Small intestine (tissue), 7 donors: ENCODE measurements at regions not wholly inside any gene's neighbourhood (a gene's known extent, or its start where the extent isn't known, plus 50 kb on each side); places are given as distances from the start of the nearest gene placed in this dataset.
A peak's percentile ranks its signal among the peaks of the same experiment; 100 is the strongest.

Source experiments
- DNase-seq, 2 donors: peaks; one replicate each; pipeline versions ENCODE4 v3.0.0 to v3.0.0-alpha.2; 2013
- FAIRE-seq: peaks from 2 replicates; lab custom pipeline; 2012; peaks lifted over from hg19 to GRCh38; lab: Jason Lieb, UNC
- H3K27ac ChIP-seq, 3 donors: one replicate each; pipeline ENCODE4 v1.5.1; 2013; ENCODE audit warnings: low read length in 2 of 3, mild to moderate bottlenecking in 2 of 3, control low read depth in 1 of 3, inconsistent platforms in 1 of 3, low read depth in 1 of 3, moderate library complexity in 1 of 3
- H3K27me3 ChIP-seq, 3 donors: one replicate each; pipeline ENCODE4 v1.6.1; 2013; ENCODE audit warnings: low read length in 3 of 3, inconsistent platforms in 1 of 3; ENCODE audit not compliant: control insufficient read depth in 3 of 3, insufficient read depth in 3 of 3
- H3K36me3 ChIP-seq, 3 donors: one replicate each; pipeline ENCODE4 v1.6.1; 2013; ENCODE audit warnings: low read length in 3 of 3, inconsistent platforms in 1 of 3, low read depth in 1 of 3, mild to moderate bottlenecking in 1 of 3, moderate library complexity in 1 of 3; ENCODE audit not compliant: control insufficient read depth in 3 of 3, insufficient read depth in 2 of 3
- H3K4me1 ChIP-seq, 3 donors: one replicate each; pipeline ENCODE4 v1.6.1; 2013; ENCODE audit warnings: low read length in 2 of 3, inconsistent platforms in 1 of 3, low read depth in 1 of 3, mild to moderate bottlenecking in 1 of 3, moderate library complexity in 1 of 3; ENCODE audit not compliant: control insufficient read depth in 3 of 3, insufficient read depth in 2 of 3
- H3K4me3 ChIP-seq, 3 donors: one replicate each; pipeline ENCODE4 v1.5.1; 2013; ENCODE audit warnings: low read length in 3 of 3, control low read depth in 1 of 3, inconsistent platforms in 1 of 3, low read depth in 1 of 3, mild to moderate bottlenecking in 1 of 3, moderate library complexity in 1 of 3
- H3K9me3 ChIP-seq, 2 donors: one replicate each; pipeline ENCODE4 v1.6.1; 2013; ENCODE audit warnings: low read depth in 1 of 2, low read length in 1 of 2; ENCODE audit not compliant: control insufficient read depth in 2 of 2, insufficient read depth in 1 of 2
- WGBS, 3 donors: extraction: QIAGEN DNeasy Blood & Tissue Kit; methylation state at CpG; one replicate each; pipeline ENCODE4 v1.1.7; 2013; 5-methylcytosine and 5-hydroxymethylcytosine counted together
- donor health status: healthy with polysubstance abuse.
- donor health status: control.
- donor health status: control.
- donor health status: Bipolar disorder and iron deficiency.
- donor health status: healthy.

GRCh38 chr1:168795681-168796080, 66.7 kb upstream of the DPT start:
- 94 to 99% (median 95%) methylated on average over 3 of the region's 3 CpGs for WGBS, 3 donors
- DNase-seq (no peak), FAIRE-seq (no peak)
- no peak overlapping the region for H3K27ac ChIP-seq
- H3K9me3 ChIP-seq = no peaks in the 10 kb centered on the region
- H3K27me3 ChIP-seq = no peaks in the 10 kb centered on the region
- peaks cover 0 to 10% (median 3%) of the 10 kb centered on the region in 3 donors for H3K4me1 ChIP-seq
- no peak overlapping the region for H3K4me3 ChIP-seq
- H3K36me3 ChIP-seq = no peaks in the 10 kb centered on the region

- no peak overlapping the region for H3K4me3 ChIP-seq
- FAIRE-seq (peak; percentile 87), DNase-seq (peak; percentile 62 to 91)
- 17 to 65% (median 33%) methylated on average over 2 of the region's 2 CpGs for WGBS, 3 donors
- H3K27me3 ChIP-seq = no peaks in the 10 kb centered on the region
- peak overlapping the region; percentile 73 to 78 (median 77) for H3K27ac ChIP-seq
- no peaks in the 10 kb centered on the region for H3K36me3 ChIP-seq
- H3K4me1 ChIP-seq = peaks cover 2 to 32% (median 9%) of the 10 kb centered on the region in 3 donors
- no peaks in the 10 kb centered on the region for H3K9me3 ChIP-seq
These were observed 71.1 kb upstream of the DPT start for GRCh38 chr1:168799927-168800605.

- no peak overlapping the region for H3K4me3 ChIP-seq
- H3K4me1 ChIP-seq = peaks cover 2 to 32% (median 9%) of the 10 kb centered on the region in 3 donors
- no peaks in the 10 kb centered on the region for H3K36me3 ChIP-seq
- H3K27ac ChIP-seq = peak overlapping the region; percentile 44 to 85 (median 78)
- FAIRE-seq (peak; percentile 98), DNase-seq (peak; percentile 87 to 97)
- no peaks in the 10 kb centered on the region for H3K27me3 ChIP-seq
- no peaks in the 10 kb centered on the region for H3K9me3 ChIP-seq
- WGBS, 3 donors = 12 to 55% (median 44%) methylated on average over 3 of the region's 3 CpGs
These were observed 72.2 kb upstream of the DPT start for GRCh38 chr1:168801032-168801745.

- DNase-seq (peak; percentile 58 to 61), FAIRE-seq (no peak)
- Histone ChIP-seq H3K27ac (peak overlapping the region in 2 of 3 donors; percentile 10 to 23), H3K4me1 (peaks cover 2 to 32% (median 9%) of the 10 kb centered on the region in 3 donors), H3K36me3 (no peaks in the 10 kb centered on the region), H3K4me3 (no peak overlapping the region), H3K27me3 (no peaks in the 10 kb centered on the region), H3K9me3 (no peaks in the 10 kb centered on the region)
- 31 to 64% (median 47%) methylated on average over 7 of the region's 7 CpGs for WGBS, 3 donors
These were observed 75.0 kb upstream of the DPT start for GRCh38 chr1:168803806-168804510.

- no peaks in the 10 kb centered on the region for H3K27me3 ChIP-seq
- no peaks in the 10 kb centered on the region for H3K9me3 ChIP-seq
- no peaks in the 10 kb centered on the region for H3K36me3 ChIP-seq
- WGBS, 3 donors = 64 to 81% (median 68%) methylated on average over 2 of the region's 2 CpGs
- no peak for FAIRE-seq
- H3K4me3 ChIP-seq = no peak overlapping the region
- H3K4me1 ChIP-seq = peaks cover 2 to 18% (median 9%) of the 10 kb centered on the region in 3 donors
- peak; percentile 25 to 47 for DNase-seq
- H3K27ac ChIP-seq = no peak overlapping the region
These were observed 77.9 kb upstream of the DPT start for GRCh38 chr1:168806952-168807351.

- Histone ChIP-seq H3K27me3 (no peaks in the 10 kb centered on the region), H3K36me3 (no peaks in the 10 kb centered on the region), H3K4me3 (no peak overlapping the region), H3K9me3 (no peaks in the 10 kb centered on the region), H3K4me1 (no peaks in the 10 kb centered on the region), H3K27ac (no peak overlapping the region)
- FAIRE-seq (no peak), DNase-seq (no peak)
- 95 to 97% (median 97%) methylated on average over 3 of the region's 3 CpGs for WGBS, 3 donors
These were observed 82.2 kb upstream of the DPT start for GRCh38 chr1:168811176-168811575.

- H3K9me3 ChIP-seq = no peaks in the 10 kb centered on the region
- no peaks in the 10 kb centered on the region for H3K4me1 ChIP-seq
- FAIRE-seq (no peak), DNase-seq (no peak)
- H3K27me3 ChIP-seq = no peaks in the 10 kb centered on the region
- H3K36me3 ChIP-seq = no peaks in the 10 kb centered on the region
- 90 to 94% (median 91%) methylated on average over 3 of the region's 3 CpGs for WGBS, 3 donors
- no peak overlapping the region for H3K4me3 ChIP-seq
- no peak overlapping the region for H3K27ac ChIP-seq
These were observed 90.7 kb upstream of the DPT start for GRCh38 chr1:168819668-168820067.

- Histone ChIP-seq H3K4me1 (no peaks in the 10 kb centered on the region), H3K36me3 (no peaks in the 10 kb centered on the region), H3K27me3 (no peaks in the 10 kb centered on the region), H3K27ac (no peak overlapping the region), H3K4me3 (no peak overlapping the region), H3K9me3 (no peaks in the 10 kb centered on the region)
- no peak for FAIRE-seq
- DNase-seq = no peak
- WGBS, 3 donors = 28 to 42% (median 41%) methylated on average over 2 of the region's 2 CpGs
These were observed 92.4 kb upstream of the DPT start for GRCh38 chr1:168821434-168821833.
